IPS-20b (cell line): ENCODE measurements at regions not wholly inside any gene's neighbourhood (a gene's known extent, or its start where the extent isn't known, plus 50 kb on each side); places are given as distances from the start of the nearest gene placed in this dataset.
"Not testable (repeated sequence)": the region's sequence is repeated elsewhere in the genome, so short reads cannot be mapped to it uniquely, and the experiment has no call there.

ENCODE experiments used
- H3K27ac ChIP-seq: one replicate; pipeline ENCODE4 v1.5.1; 2013; ENCODE audit warnings: low read length
- H3K27me3 ChIP-seq: 2 replicates; pipeline ENCODE4 v1.6.1; 2013; ENCODE audit warnings: mild to moderate bottlenecking, low read length, inconsistent platforms; ENCODE audit not compliant: insufficient read depth
- H3K36me3 ChIP-seq: 2 replicates; pipeline ENCODE4 v1.6.1; 2013; ENCODE audit warnings: low read depth, mild to moderate bottlenecking, inconsistent platforms, low read length, moderate library complexity; ENCODE audit not compliant: insufficient read depth
- H3K4me1 ChIP-seq: 2 replicates; pipeline ENCODE4 v1.6.1; 2013; ENCODE audit warnings: mild to moderate bottlenecking, control low read depth, inconsistent platforms, low read length, moderate library complexity; ENCODE audit not compliant: insufficient read depth
- H3K4me3 ChIP-seq: 2 replicates; pipeline ENCODE4 v1.5.1; 2013; ENCODE audit warnings: mild to moderate bottlenecking, low read length, inconsistent platforms
- H3K9ac ChIP-seq: 2 replicates; pipeline ENCODE4 v1.6.1; 2013; ENCODE audit warnings: low read depth, mild to moderate bottlenecking, inconsistent platforms, low read length, moderate library complexity
- H3K9me3 ChIP-seq: 2 replicates; pipeline ENCODE4 v1.6.1; 2013; ENCODE audit warnings: mild to moderate bottlenecking, low read depth, low read length, inconsistent platforms; ENCODE audit not compliant: insufficient read depth

- no peaks in the 10 kb centered on the region for H3K9me3 ChIP-seq
- H3K4me1 ChIP-seq, result no peaks in the 10 kb centered on the region
- H3K4me3 ChIP-seq, result no peak overlapping the region
- H3K27ac ChIP-seq, result no peak overlapping the region
- H3K9ac ChIP-seq, result no peak overlapping the region
- no peaks in the 10 kb centered on the region for H3K36me3 ChIP-seq
- H3K27me3 ChIP-seq, result no peaks in the 10 kb centered on the region; the same call in 1 of the 2 replicates
Observed at GRCh38 chr12:13547283-13547682, 350.8 kb downstream of the EMP1 start.

DNA sequence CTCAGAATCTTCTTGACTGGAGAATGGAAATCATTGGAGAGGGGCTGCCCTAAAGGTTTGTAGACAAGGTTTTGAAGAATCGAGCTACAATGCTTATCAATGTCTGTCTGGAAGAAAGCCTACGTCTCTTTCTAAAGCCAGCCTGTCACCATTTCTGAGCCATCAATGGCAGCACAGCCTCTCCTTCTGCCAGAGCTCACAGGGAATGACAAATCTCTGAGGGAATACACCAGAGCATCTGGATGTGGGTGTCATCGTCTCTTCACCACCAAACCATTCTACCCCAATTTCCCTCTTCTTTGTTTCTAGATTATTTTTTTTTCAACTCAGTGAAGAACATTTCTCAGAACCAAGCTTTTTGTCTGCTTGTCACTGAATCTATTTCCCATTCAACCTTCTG lies 349.7 kb downstream of the EMP1 start:
- Histone ChIP-seq H3K9ac (no peak overlapping the region), H3K27me3 (no peaks in the 10 kb centered on the region), H3K4me1 (no peaks in the 10 kb centered on the region), H3K9me3 (no peaks in the 10 kb centered on the region), H3K27ac (no peak overlapping the region), H3K4me3 (no peak overlapping the region), H3K36me3 (no peaks in the 10 kb centered on the region)

DNA sequence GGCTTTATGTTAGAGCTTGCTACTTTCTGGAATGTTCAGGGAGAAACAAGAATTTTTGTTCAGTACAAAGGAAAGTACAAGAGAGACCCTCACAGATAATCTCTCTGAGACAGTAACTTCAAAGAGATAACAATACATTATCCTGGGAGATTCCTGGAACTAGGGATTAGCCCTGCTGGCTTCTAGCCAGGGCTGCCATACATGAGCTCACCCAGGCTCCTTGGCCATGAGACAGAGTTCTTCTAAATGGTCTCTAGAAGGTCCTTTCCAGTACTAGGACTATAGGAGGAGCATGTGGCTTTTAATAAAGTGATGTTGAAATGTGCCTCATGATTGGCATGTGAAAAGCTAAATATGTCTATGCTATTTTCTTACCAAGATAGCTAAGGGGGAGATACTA lies 342.5 kb downstream of the EMP1 start:
- no peaks in the 10 kb centered on the region for H3K27me3 ChIP-seq
- no peak overlapping the region for H3K27ac ChIP-seq
- no peak overlapping the region for H3K4me3 ChIP-seq
- H3K4me1 ChIP-seq, result peaks cover 9% of the 10 kb centered on the region; the same call in 1 of the 2 replicates
- no peak overlapping the region for H3K9ac ChIP-seq
- no peaks in the 10 kb centered on the region for H3K36me3 ChIP-seq
- no peaks in the 10 kb centered on the region for H3K9me3 ChIP-seq

DNA sequence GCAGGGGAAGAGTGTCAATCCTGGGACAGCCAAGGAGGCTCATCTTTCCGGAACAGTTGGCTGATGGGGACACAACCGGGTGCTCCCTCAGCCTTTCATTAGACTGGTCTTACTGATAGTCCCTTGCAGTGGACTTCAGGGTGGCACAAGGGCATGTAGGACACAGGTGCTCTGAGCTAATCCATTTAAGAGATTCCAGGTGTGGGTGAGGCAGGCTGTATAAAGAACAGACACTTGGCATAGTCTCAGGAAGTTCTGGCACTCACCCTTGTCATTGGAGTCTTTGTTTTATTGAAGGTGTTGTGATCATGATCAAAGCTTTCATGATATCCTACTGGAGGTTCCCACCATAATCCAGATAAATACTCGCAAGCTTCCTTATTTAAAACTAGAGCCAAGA lies 341.6 kb downstream of the EMP1 start:
- Histone ChIP-seq H3K9me3 (no peaks in the 10 kb centered on the region), H3K27me3 (no peaks in the 10 kb centered on the region), H3K4me1 (peaks cover 9% of the 10 kb centered on the region; the same call in 1 of the 2 replicates), H3K27ac (no peak overlapping the region), H3K4me3 (no peak overlapping the region), H3K36me3 (no peaks in the 10 kb centered on the region), H3K9ac (no peak overlapping the region)

DNA sequence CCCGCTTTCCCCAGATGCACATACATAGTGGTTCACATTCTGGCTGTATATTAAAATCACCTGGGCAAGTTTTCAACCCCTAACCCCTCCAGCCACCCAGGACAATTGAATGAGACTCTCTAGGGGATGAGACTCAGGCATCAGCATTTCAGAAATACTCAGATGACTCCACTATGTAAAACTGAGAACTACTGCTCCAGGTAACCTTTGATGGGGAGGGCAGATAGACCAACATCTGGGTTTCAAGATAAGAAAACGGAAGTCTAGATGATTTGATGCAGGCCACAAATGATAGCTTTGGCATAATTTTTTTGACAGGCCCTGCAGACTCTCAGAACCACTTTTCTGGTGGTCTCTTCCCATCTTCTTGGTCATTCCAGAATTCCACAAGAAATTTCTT lies 341.1 kb downstream of the EMP1 start:
- H3K4me3 ChIP-seq, result no peak overlapping the region
- no peak overlapping the region for H3K27ac ChIP-seq
- H3K9ac ChIP-seq, result no peak overlapping the region
- no peaks in the 10 kb centered on the region for H3K36me3 ChIP-seq
- H3K4me1 ChIP-seq, result peaks cover 9% of the 10 kb centered on the region; the same call in 1 of the 2 replicates
- no peaks in the 10 kb centered on the region for H3K9me3 ChIP-seq
- no peaks in the 10 kb centered on the region for H3K27me3 ChIP-seq

DNA sequence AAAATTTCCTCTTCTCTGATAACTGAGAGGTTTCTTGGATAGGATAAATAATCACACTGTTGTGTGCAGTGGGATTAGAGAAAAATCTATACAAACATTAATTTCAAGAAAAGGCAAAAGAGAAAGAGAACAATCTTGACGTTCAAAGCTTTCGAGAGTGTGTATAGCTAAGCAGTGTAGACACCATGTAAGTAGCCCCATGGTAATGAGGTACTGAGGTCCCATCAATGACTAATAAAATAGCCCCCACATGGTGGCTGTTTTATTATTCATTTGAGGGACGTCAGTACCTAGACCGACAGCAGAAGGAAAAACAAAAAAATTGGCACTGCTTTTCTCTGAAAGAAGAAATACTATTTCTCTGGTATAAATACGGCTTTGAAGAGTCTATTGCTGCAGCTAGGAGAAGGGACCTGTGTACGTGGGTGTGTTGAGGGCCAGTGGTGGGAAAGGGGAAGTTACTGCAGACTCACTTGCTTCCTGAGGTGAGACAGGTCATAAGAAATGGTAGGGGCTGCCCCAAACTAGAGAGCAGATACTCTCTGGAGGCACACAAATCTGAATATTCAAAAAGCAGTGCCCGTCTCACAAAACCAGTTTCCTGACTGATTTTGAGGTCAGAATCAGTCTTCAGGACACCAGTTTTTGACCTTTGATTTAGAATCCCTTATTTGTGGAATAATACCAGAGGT lies 339.8 kb downstream of the EMP1 start:
- Histone ChIP-seq H3K4me3 (no peak overlapping the region), H3K9ac (no peak overlapping the region), H3K36me3 (no peaks in the 10 kb centered on the region), H3K4me1 (peaks cover 9% of the 10 kb centered on the region; the same call in 1 of the 2 replicates), H3K27ac (no peak overlapping the region), H3K9me3 (no peaks in the 10 kb centered on the region), H3K27me3 (no peaks in the 10 kb centered on the region)

DNA sequence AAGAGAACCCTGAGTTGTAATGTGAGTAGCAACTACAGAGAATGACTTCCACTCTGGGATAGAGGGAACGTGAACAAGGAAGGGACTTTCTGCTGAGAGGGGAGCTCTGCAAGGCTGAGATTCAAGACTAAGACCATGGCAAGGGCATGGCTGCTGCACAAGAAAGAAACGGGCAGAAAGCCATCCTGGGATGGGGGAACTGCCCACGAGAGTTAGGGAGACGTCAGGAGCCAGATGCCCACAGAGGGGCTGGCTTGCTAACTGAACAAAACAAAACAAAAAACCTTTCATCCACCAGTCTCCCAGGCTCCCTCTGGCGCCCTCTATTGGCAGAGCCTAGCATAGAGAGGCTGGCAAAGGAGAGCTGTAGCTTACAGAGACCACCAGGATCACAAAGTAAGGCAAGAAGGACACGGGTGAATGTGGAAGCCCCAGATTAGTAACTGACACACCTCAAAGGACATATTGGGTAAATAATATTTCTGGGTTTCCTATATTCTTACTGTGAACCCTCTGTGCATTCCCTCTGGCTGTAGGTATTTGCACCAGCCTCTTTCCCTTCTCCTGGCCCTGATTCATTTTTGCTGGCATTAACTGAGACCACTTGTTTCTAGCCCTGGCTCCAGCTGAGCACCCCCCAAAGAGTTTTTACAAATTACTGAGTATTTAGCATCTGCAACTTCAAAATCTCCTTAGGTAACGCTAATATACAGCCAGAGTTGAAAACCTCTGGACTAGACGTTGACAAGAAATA lies 338.3 kb downstream of the EMP1 start:
- peaks cover 13% of the 10 kb centered on the region; the same call in 1 of the 2 replicates for H3K4me1 ChIP-seq
- H3K4me3 ChIP-seq, result peak overlapping the region; percentile 47; the same call in 1 of the 2 replicates
- no peaks in the 10 kb centered on the region for H3K9me3 ChIP-seq
- no peaks in the 10 kb centered on the region for H3K36me3 ChIP-seq
- no peaks in the 10 kb centered on the region for H3K27me3 ChIP-seq
- H3K9ac ChIP-seq, result peak overlapping the region; percentile 49; the same call in 1 of the 2 replicates
- no peak overlapping the region for H3K27ac ChIP-seq

DNA sequence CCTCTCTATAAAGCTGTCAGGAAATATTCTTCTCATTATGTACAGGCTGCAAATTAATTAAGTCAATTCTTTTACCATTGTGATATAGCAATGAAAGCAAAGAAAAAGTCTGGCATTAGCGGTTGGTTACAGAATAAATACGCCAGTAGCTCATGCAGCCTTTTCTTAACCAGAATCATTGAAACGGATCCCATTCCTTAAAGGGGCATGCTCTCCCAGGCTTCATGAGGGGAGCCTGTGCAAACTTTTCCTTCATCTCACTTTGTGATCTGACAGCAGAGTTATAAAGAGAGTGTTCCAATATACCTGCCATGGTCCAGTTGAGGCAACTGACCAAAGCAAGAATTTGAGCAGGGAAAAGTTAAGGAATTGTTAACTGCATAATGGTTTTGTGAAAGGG lies 337.7 kb downstream of the EMP1 start:
- Histone ChIP-seq H3K4me3 (peak overlapping the region; percentile 47; the same call in 1 of the 2 replicates), H3K27ac (no peak overlapping the region), H3K27me3 (no peaks in the 10 kb centered on the region), H3K9ac (peak overlapping the region; percentile 49; the same call in 1 of the 2 replicates), H3K4me1 (peaks cover 13% of the 10 kb centered on the region; the same call in 1 of the 2 replicates), H3K36me3 (no peaks in the 10 kb centered on the region), H3K9me3 (no peaks in the 10 kb centered on the region)

DNA sequence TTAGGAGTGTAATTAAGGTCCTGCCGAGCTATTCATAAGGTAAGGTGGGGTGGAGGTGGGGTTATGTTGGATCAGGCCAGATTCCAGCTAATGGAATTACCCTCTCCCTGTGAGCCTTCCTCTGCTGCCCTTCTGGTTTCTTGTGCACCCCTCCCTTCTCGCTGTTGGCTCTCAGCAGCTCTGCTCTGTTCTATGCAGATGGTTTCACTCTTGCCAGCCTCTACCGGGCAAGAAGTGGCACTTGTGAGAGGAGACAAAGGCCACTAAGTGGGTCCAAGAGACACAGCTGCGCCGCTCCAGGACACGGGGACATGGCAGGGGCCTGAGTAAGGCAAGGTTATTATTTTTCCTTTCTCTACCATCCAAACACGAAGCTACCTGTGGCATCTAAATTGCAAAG lies 334.4 kb downstream of the EMP1 start:
- H3K27ac ChIP-seq, result no peak overlapping the region
- no peaks in the 10 kb centered on the region for H3K36me3 ChIP-seq
- no peak overlapping the region for H3K4me3 ChIP-seq
- H3K27me3 ChIP-seq, result no peaks in the 10 kb centered on the region
- no peaks in the 10 kb centered on the region; the same call in 1 of the 2 replicates for H3K9me3 ChIP-seq
- peaks cover 9% of the 10 kb centered on the region; the same call in 1 of the 2 replicates for H3K4me1 ChIP-seq
- no peak overlapping the region for H3K9ac ChIP-seq

- not testable (repeated sequence) for H3K4me3 ChIP-seq, H3K27ac ChIP-seq, H3K27me3 ChIP-seq, H3K9ac ChIP-seq, H3K36me3 ChIP-seq, H3K9me3 ChIP-seq
- peaks cover 12% of the 10 kb centered on the region; the same call in 1 of the 2 replicates for H3K4me1 ChIP-seq
Observed at GRCh38 chr12:13526185-13526921, 329.8 kb downstream of the EMP1 start.

- no peak overlapping the region for H3K4me3 ChIP-seq
- no peak overlapping the region for H3K27ac ChIP-seq
- H3K4me1 ChIP-seq, result peaks cover 8% of the 10 kb centered on the region; the same call in 1 of the 2 replicates
- no peak overlapping the region for H3K9ac ChIP-seq
- no peaks in the 10 kb centered on the region; the same call in none of the 2 replicates for H3K9me3 ChIP-seq
- H3K27me3 ChIP-seq, result no peaks in the 10 kb centered on the region
- no peaks in the 10 kb centered on the region for H3K36me3 ChIP-seq
Observed at GRCh38 chr12:13523536-13524307, 327.2 kb downstream of the EMP1 start.
